Cardiac muscle cell (in vitro differentiated cells and primary cell): ENCODE measurements at regions not wholly inside any gene's neighbourhood (a gene's known extent, or its start where the extent isn't known, plus 50 kb on each side); places are given as distances from the start of the nearest gene placed in this dataset.

Source experiments
- DNase-seq, 2 donors: peaks; one replicate each; pipeline versions ENCODE4 v3.0.0 to v3.0.0-alpha.2; 2010 to 2017; ENCODE audit warnings: low read depth in 1 of 2, low spot score in 1 of 2
- H3K27ac ChIP-seq: fragments of 200-600 bp; sonication (generic); 2 replicates; pipeline ENCODE4 v1.5.1; 2016
- H3K27me3 ChIP-seq: fragments of 200-600 bp; sonication (generic); 2 replicates; pipeline ENCODE4 v1.6.0; 2016; ENCODE audit warnings: control low read depth
- H3K36me3 ChIP-seq: fragments of 200-600 bp; sonication (generic); 2 replicates; pipeline ENCODE4 v1.5.1; 2016; ENCODE audit warnings: control low read depth
- H3K4me1 ChIP-seq: fragments of 200-600 bp; sonication (generic); 2 replicates; pipeline ENCODE4 v1.8.1; 2017; ENCODE audit warnings: low read depth, mild to moderate bottlenecking, mixed run types
- H3K4me3 ChIP-seq: fragments of 200-600 bp; sonication (generic); 2 replicates; pipeline ENCODE4 v1.5.1; 2016; ENCODE audit warnings: mild to moderate bottlenecking
- H3K9me3 ChIP-seq: fragments of 200-600 bp; sonication (generic); 2 replicates; pipeline ENCODE4 v1.5.1; 2017; ENCODE audit warnings: low read depth, mild to moderate bottlenecking, control low read depth
- TF ChIP-seq, protein P1 (sequence below): IDR thresholded peaks from 2 replicates; pipeline ENCODE4 v1.5.1; 2012; ENCODE audit warnings: low read depth, mild to moderate bottlenecking, low read length

DNA sequence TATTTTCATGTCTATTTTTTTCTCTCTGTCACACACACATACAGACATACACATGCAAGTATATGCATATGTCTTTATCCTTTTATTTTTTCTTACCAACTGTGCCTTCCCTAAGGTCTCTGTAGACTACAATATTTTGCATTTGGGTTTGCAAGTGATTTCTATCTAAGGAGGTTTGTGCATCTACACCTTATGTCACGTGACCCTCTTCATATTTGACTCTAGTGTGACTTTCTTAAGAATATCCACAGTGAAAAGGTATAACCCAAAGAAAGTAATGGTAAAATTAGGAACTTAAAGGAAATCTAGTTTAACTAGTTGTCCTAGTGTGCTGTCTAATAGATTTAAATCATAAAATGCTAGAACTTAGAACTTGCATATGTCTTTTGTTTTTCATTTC is 298.8 kb upstream of the LRIG3 start:
- H3K36me3 ChIP-seq, result no peaks in the 10 kb centered on the region

GRCh38 chr12:59196989-59197388 is 276.7 kb upstream of the LRIG3 start:
- Histone ChIP-seq H3K4me1 (no peaks in the 10 kb centered on the region), H3K4me3 (no peak overlapping the region), H3K27ac (no peak overlapping the region), H3K9me3 (no peaks in the 10 kb centered on the region), H3K36me3 (no peaks in the 10 kb centered on the region), H3K27me3 (no peaks in the 10 kb centered on the region)
- TF ChIP-seq, protein P1, sequence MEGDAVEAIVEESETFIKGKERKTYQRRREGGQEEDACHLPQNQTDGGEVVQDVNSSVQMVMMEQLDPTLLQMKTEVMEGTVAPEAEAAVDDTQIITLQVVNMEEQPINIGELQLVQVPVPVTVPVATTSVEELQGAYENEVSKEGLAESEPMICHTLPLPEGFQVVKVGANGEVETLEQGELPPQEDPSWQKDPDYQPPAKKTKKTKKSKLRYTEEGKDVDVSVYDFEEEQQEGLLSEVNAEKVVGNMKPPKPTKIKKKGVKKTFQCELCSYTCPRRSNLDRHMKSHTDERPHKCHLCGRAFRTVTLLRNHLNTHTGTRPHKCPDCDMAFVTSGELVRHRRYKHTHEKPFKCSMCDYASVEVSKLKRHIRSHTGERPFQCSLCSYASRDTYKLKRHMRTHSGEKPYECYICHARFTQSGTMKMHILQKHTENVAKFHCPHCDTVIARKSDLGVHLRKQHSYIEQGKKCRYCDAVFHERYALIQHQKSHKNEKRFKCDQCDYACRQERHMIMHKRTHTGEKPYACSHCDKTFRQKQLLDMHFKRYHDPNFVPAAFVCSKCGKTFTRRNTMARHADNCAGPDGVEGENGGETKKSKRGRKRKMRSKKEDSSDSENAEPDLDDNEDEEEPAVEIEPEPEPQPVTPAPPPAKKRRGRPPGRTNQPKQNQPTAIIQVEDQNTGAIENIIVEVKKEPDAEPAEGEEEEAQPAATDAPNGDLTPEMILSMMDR, result no peak
- no peak for DNase-seq

More for the DNA sequence above, 298.8 kb upstream of the LRIG3 start:
- H3K4me3 ChIP-seq, result no peak overlapping the region
- H3K27me3 ChIP-seq, result no peaks in the 10 kb centered on the region
- TF ChIP-seq, protein P1, result no peak
- no peak for DNase-seq
- H3K27ac ChIP-seq, result no peak overlapping the region
- no peaks in the 10 kb centered on the region for H3K4me1 ChIP-seq
- no peaks in the 10 kb centered on the region for H3K9me3 ChIP-seq

GRCh38 chr12:59194794-59195193 is 274.5 kb upstream of the LRIG3 start:
- no peak for DNase-seq
- H3K27me3 ChIP-seq, result no peaks in the 10 kb centered on the region
- TF ChIP-seq, protein P1, result no peak
- H3K4me3 ChIP-seq, result no peak overlapping the region
- no peak overlapping the region for H3K27ac ChIP-seq
- no peaks in the 10 kb centered on the region for H3K4me1 ChIP-seq
- no peaks in the 10 kb centered on the region for H3K36me3 ChIP-seq
- no peaks in the 10 kb centered on the region for H3K9me3 ChIP-seq

- no peak for DNase-seq
Observed at GRCh38 chr12:59193476-59194050, 273.3 kb upstream of the LRIG3 start.

DNA sequence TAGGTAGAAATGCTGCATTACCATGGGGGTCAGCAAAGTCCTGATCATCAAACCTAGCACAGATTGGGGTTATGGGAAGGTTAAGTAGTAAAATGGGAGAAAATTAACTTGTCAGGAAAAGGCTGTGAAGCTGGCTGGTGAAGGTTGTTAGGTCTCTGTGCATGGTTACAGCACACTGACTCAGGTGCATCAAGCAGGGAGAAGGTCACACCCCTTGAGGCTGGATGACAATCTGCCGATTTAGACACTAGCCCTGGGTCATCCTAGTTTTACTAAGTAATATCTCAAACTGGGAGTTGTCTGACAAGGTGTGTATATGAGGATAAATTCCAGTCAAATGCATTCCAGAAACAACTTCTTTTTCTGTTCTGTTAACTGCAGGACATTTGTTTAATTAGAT is 271.1 kb upstream of the LRIG3 start:
- Histone ChIP-seq H3K9me3 (no peaks in the 10 kb centered on the region), H3K36me3 (no peaks in the 10 kb centered on the region), H3K4me1 (no peaks in the 10 kb centered on the region), H3K27me3 (no peaks in the 10 kb centered on the region), H3K27ac (no peak overlapping the region), H3K4me3 (no peak overlapping the region)
- TF ChIP-seq, protein P1, result no peak
- no peak for DNase-seq

More at GRCh38 chr12:59193476-59194050, 273.3 kb upstream of the LRIG3 start:
- TF ChIP-seq, protein P1, result no peak
- Histone ChIP-seq H3K27me3 (no peaks in the 10 kb centered on the region), H3K27ac (no peak overlapping the region), H3K4me3 (no peak overlapping the region), H3K4me1 (no peaks in the 10 kb centered on the region), H3K9me3 (no peaks in the 10 kb centered on the region), H3K36me3 (no peaks in the 10 kb centered on the region)
